ENCODE measurements at regions not wholly inside any gene's neighbourhood (a gene's known extent, or its start where the extent isn't known, plus 50 kb on each side); places are given as distances from the start of the nearest gene placed in this dataset.

GRCh38 chr2:128568106-128568505, 249.4 kb upstream of the HS6ST1 start:
- Histone ChIP-seq H3K27me3 (no peaks in the 10 kb centered on the region), H3K4me3 (ENCODE audit: low read depth, low read length) (no peak overlapping the region), H3K36me3 (no peaks in the 10 kb centered on the region), H3K4me1 (no peaks in the 10 kb centered on the region), H3K9me3 (no peaks in the 10 kb centered on the region)
- no peak for TF ChIP-seq CTCF (IDR thresholded peaks at IDR 0.05; ENCODE audit: low read depth, low read length)
- no peak for DNase-seq

GRCh38 chr2:128573116-128573515, 254.4 kb upstream of the HS6ST1 start:
- no peak for DNase-seq
- H3K9me3 ChIP-seq, result no peaks in the 10 kb centered on the region
- TF ChIP-seq CTCF (IDR thresholded peaks at IDR 0.05; ENCODE audit: low read depth, low read length), result no peak

GRCh38 chr2:128573531-128573930, 254.9 kb upstream of the HS6ST1 start:
- H3K9me3 ChIP-seq, result no peaks in the 10 kb centered on the region
- TF ChIP-seq CTCF (IDR thresholded peaks at IDR 0.05; ENCODE audit: low read depth, low read length), result no peak
- H3K4me3 ChIP-seq (ENCODE audit: low read depth, low read length), result no peak overlapping the region
- H3K27me3 ChIP-seq, result no peaks in the 10 kb centered on the region
- H3K4me1 ChIP-seq, result no peaks in the 10 kb centered on the region
- no peaks in the 10 kb centered on the region for H3K36me3 ChIP-seq
- DNase-seq, result no peak

More at GRCh38 chr2:128573116-128573515, 254.4 kb upstream of the HS6ST1 start:
- Histone ChIP-seq H3K4me3 (ENCODE audit: low read depth, low read length) (no peak overlapping the region), H3K27me3 (no peaks in the 10 kb centered on the region), H3K36me3 (no peaks in the 10 kb centered on the region), H3K4me1 (no peaks in the 10 kb centered on the region)

- DNase-seq, result no peak
- no peak for TF ChIP-seq CTCF (IDR thresholded peaks at IDR 0.05; ENCODE audit: low read depth, low read length)
- H3K4me3 ChIP-seq (ENCODE audit: low read depth, low read length), result no peak overlapping the region
- H3K4me1 ChIP-seq, result no peaks in the 10 kb centered on the region
- no peaks in the 10 kb centered on the region for H3K36me3 ChIP-seq
- no peaks in the 10 kb centered on the region for H3K27me3 ChIP-seq
- no peaks in the 10 kb centered on the region for H3K9me3 ChIP-seq
Measured at GRCh38 chr2:128577141-128577930, 258.7 kb upstream of the HS6ST1 start.

- Histone ChIP-seq H3K9me3 (no peaks in the 10 kb centered on the region), H3K4me1 (no peaks in the 10 kb centered on the region), H3K36me3 (no peaks in the 10 kb centered on the region), H3K27me3 (no peaks in the 10 kb centered on the region), H3K4me3 (ENCODE audit: low read depth, low read length) (no peak overlapping the region)
- no peak for TF ChIP-seq CTCF (IDR thresholded peaks at IDR 0.05; ENCODE audit: low read depth, low read length)
- no peak for DNase-seq
Measured at GRCh38 chr2:128578406-128579390, 260.0 kb upstream of the HS6ST1 start.
